Heart left ventricle (tissue), 16 donors: ENCODE measurements at regions not wholly inside any gene's neighbourhood (a gene's known extent, or its start where the extent isn't known, plus 50 kb on each side); places are given as distances from the start of the nearest gene placed in this dataset.

Experiments
- ATAC-seq, 4 donors: fragments of 200-7000 bp; cut with Tn5 transposase; one replicate each; pipeline ENCODE4 v1.9.1; 2020 to 2022; ENCODE audit warnings: moderate library complexity in 4 of 4, mild to moderate bottlenecking in 3 of 4, moderate number of reproducible peaks in 1 of 4
- DNase-seq, 5 donors: peaks; one replicate each; pipeline ENCODE4 v3.0.0-alpha.2; 2020
- H3K27ac ChIP-seq, 12 donors: fragments of 200-600 bp; sonication (generic) in 4 of 12; one replicate each; pipeline versions ENCODE4 v1.5.0 to v1.8.0; 2016 to 2022; ENCODE audit warnings: mild to moderate bottlenecking in 2 of 12
- H3K27me3 ChIP-seq, 9 donors: fragments of 200-600 bp; sonication (generic) in 2 of 9; one replicate each; pipeline versions ENCODE4 v1.5.1 to v1.8.0; 2016 to 2022; ENCODE audit warnings: mild to moderate bottlenecking in 3 of 9
- H3K36me3 ChIP-seq, 9 donors: fragments of 200-600 bp; sonication (generic) in 2 of 9; one replicate each; pipeline versions ENCODE4 v1.5.0 to v1.8.0; 2018 to 2022; ENCODE audit warnings: mild to moderate bottlenecking in 2 of 9
- H3K4me1 ChIP-seq, 12 donors: fragments of 200-600 bp; sonication (generic) in 4 of 12; one replicate each; pipeline versions ENCODE4 v1.5.0 to v1.8.0; 2016 to 2022; ENCODE audit warnings: mild to moderate bottlenecking in 3 of 12
- H3K4me3 ChIP-seq, 12 donors: fragments of 200-600 bp; sonication (generic) in 4 of 12; one replicate each; pipeline versions ENCODE4 v1.5.0 to v1.8.0; 2017 to 2022; ENCODE audit warnings: mild to moderate bottlenecking in 9 of 12, moderate library complexity in 4 of 12
- H3K9me3 ChIP-seq, 12 donors: fragments of 200-600 bp; sonication (generic) in 4 of 12; one replicate each; pipeline versions ENCODE4 v1.5.0 to v1.8.0; 2016 to 2022; ENCODE audit warnings: mild to moderate bottlenecking in 1 of 12
- CTCF ChIP-seq, 12 donors: fragments of 200-600 bp; sonication (generic) in 4 of 12; IDR thresholded peaks; one replicate each; pipeline versions ENCODE4 v1.5.0 to v1.8.0; 2018 to 2022; ENCODE audit warnings: antibody characterized with exemption in 12 of 12, mild to moderate bottlenecking in 5 of 12
- POLR2A ChIP-seq, 2 donors: fragments of 450-650 bp; IDR thresholded peaks; one replicate each; pipeline ENCODE4 v1.6.1; 2017; ENCODE audit warnings: antibody characterized with exemption in 2 of 2, mild to moderate bottlenecking in 2 of 2, moderate library complexity in 2 of 2
- WGBS, 4 donors: extraction: QIAGEN DNeasy Blood & Tissue Kit in 2 of 4; methylation state at CpG; one replicate each; pipeline versions ENCODE4 v1.1.5 to v1.1.7; 2013 to 2018; 5-methylcytosine and 5-hydroxymethylcytosine counted together
- intact Hi-C, 10 donors: fragments of 100-400 bp; cut with DNase I; formaldehyde crosslinking; loops; one replicate each; pipeline versions ENCODE4 v1.11.1 to v1.14.2; 2022
- donor health status: ischemic (EF 13 %, LVEDD 7.1; RV severe dilation, severe dysfunction).
- donor health status: healthy with polysubstance abuse.
- donor health status: DM: no; HTN: yes; CAD: no.
- donor health status: DM: no; HTN: no; CAD: no.
- donor health status: ischemic (EF 25% LVEDD 6.9; RV normal size, moderate dysfunction).
- donor health status: ischemic (EF 25% LVEDD 5.7; RV mildly dilated, moderate dysfunction).
- donor health status: healthy.
- donor health status: DM: yes; HTN: yes; CAD: no.
- donor health status: ischemic (EF 35%, LVEDD 5.7; RV mildly dilated, moderate dysfunction).
- donor health status: nonischemic (EF 11% LVEDD 7.7; RV severe dilation, severe dysfunction).
- donor health status: DM: yes; HTN: yes; CAD: no.
- donor health status: PGD.
- donor health status: ischemic (EF 29% LVEDD 5.4; RV normal size, mild dysfunction).
- donor health status: nonischemic (EF 23%, LVEDD 6.1; RV moderate dilation, normal function).

DNA sequence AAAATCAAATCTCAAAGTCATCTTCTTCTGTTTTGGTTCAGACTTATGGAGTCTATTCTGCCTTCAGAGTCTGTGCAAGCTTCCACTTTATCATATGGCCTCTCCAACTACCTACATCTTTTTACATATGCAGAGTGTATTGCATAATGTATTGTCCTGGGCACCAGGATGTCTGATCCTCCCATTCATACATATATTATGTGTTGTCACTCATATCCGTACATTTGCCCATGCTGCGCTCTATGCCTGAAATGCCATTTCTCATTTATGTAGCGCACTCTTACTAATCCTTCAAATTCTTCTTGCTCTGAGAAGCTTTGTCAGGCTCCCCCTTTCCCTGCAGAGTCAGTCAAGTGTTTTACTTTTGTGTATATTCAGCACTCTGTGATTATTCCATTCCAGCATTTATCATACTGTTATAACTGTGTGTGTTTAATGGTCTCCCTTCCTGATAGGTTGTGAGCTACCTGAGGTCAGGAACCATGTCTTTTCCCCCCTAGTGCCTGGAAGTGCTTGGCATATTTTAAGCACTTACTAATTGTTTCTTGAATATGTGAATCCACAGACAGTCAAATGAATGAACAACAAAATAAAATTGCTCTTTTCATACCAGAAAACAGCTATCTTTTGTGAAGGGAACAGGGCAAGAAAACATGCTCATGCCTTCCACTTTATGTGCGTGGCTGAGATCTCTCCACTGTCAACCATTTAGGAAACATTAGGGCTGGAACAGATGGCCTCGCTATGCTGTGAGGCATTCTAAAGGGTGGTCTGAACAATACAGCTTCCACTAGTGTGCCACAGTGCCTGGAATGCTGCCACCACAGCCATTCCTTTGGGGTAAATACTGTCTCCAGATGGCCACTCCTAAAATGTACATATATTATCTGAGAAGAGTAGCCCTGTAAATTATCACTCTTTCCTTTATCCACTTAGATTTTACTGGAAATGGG, 81.8 kb downstream of the GLUD2 start:
- whole genome bisulfite sequencing, 4 donors, result 78 to 94% (median 90%) methylated on average over 5 of the region's 5 CpGs
- TF ChIP-seq CTCF (IDR thresholded peaks at IDR 0.05), result no peak
- no peak for TF ChIP-seq POLR2A (IDR thresholded peaks at IDR 0.05)
- Histone ChIP-seq H3K27ac (no peak overlapping the region), H3K4me1 (no peaks in the 10 kb centered on the region), H3K36me3 (no peaks in the 10 kb centered on the region), H3K9me3 (no peaks in the 10 kb centered on the region), H3K4me3 (no peak overlapping the region), H3K27me3 (no peaks in the 10 kb centered on the region)
- ATAC-seq (no peak), DNase-seq (no peak)
- intact Hi-C loops, result no loop called here

DNA sequence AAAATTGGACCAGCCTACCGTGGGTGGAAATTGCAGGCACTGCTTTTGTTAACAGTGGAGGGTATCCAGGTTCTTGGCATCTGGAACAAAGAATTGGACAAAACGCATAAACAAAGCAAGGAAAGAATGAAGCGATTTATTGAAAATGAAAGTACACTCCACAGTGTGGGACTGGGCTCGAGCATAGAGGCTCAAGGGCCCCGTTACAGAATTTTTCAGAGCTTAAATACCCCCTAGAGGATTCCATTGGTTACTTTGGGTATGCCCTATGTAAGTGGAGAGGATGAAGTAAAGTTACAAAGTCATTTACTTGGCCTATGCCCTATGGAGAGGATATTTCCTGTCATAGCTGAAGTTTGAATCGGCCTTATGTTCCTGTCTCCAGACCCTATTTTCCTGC, 85.3 kb downstream of the GLUD2 start:
- Histone ChIP-seq H3K4me3 (no peak overlapping the region), H3K36me3 (no peaks in the 10 kb centered on the region), H3K9me3 (no peaks in the 10 kb centered on the region), H3K4me1 (no peaks in the 10 kb centered on the region), H3K27me3 (no peaks in the 10 kb centered on the region), H3K27ac (no peak overlapping the region)
- ATAC-seq (no peak), DNase-seq (no peak)
- WGBS, 4 donors, result 57 to 85% (median 72%) methylated on average over 6 of the region's 6 CpGs
- intact Hi-C loops, result no loop called here
- TF ChIP-seq POLR2A (IDR thresholded peaks at IDR 0.05), result no peak
- no peak for TF ChIP-seq CTCF (IDR thresholded peaks at IDR 0.05)

GRCh38 chrX:121135488-121136207, 88.2 kb downstream of the GLUD2 start:
- no peaks in the 10 kb centered on the region for H3K4me1 ChIP-seq
- no peaks in the 10 kb centered on the region for H3K36me3 ChIP-seq
- no peak for DNase-seq
- H3K4me3 ChIP-seq, result no peak overlapping the region
- ATAC-seq, result no peak
- H3K9me3 ChIP-seq, result no peaks in the 10 kb centered on the region
- H3K27me3 ChIP-seq, result no peaks in the 10 kb centered on the region
- TF ChIP-seq CTCF (IDR thresholded peaks at IDR 0.05) (no peak), POLR2A (IDR thresholded peaks at IDR 0.05) (no peak)
- no peak overlapping the region for H3K27ac ChIP-seq
- WGBS, 4 donors, result 68 to 86% (median 81%) methylated on average over 8 of the region's 8 CpGs
- intact Hi-C loops, result no loop called here

DNA sequence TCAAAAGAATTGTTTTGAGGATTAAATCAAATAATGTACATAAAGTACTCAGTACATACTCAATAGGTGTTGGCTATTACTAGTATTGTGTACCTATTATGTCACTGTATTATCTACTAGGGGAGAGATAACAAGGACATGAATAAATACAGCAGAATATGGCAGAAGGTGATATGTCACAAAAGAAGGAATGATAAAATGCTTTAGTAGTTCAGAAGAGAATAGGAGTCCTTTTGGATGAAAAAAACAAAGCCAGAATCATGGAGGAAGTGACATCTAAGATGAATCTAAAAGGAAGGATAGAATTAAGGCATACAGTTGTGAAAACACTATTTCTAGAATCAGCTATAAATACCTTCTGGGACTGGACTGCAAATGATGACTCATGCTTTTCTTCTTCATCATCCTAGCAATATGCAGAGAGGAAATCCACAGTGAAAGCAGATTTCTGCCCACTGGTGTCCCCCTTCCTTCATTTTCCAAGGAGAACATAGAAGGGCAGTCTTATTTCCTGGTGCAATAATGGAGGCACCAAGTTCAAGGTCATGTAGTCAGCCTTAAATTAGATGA, 98.7 kb downstream of the GLUD2 start:
- no peaks in the 10 kb centered on the region for H3K36me3 ChIP-seq
- no peak overlapping the region for H3K4me3 ChIP-seq
- ATAC-seq (no peak), DNase-seq (no peak)
- intact Hi-C loops, result no loop called here
- no peaks in the 10 kb centered on the region for H3K9me3 ChIP-seq
- TF ChIP-seq CTCF (IDR thresholded peaks at IDR 0.05) (no peak), POLR2A (IDR thresholded peaks at IDR 0.05) (no peak)
- no peak overlapping the region for H3K27ac ChIP-seq
- no peaks in the 10 kb centered on the region for H3K4me1 ChIP-seq
- no peaks in the 10 kb centered on the region for H3K27me3 ChIP-seq
